NCI-H460 (cell line): ENCODE measurements at regions not wholly inside any gene's neighbourhood (a gene's known extent, or its start where the extent isn't known, plus 50 kb on each side); places are given as distances from the start of the nearest gene placed in this dataset.

Experiments
- DNase-seq: peaks from one replicate; pipeline ENCODE4 v3.0.0-alpha.2; 2016; ENCODE audit warnings: low read depth; ENCODE audit errors: extremely low read depth

- DNase-seq, result no peak
These were observed 133.4 kb downstream of the ATG4C start for GRCh38 chr1:62917314-62917713.

DNA sequence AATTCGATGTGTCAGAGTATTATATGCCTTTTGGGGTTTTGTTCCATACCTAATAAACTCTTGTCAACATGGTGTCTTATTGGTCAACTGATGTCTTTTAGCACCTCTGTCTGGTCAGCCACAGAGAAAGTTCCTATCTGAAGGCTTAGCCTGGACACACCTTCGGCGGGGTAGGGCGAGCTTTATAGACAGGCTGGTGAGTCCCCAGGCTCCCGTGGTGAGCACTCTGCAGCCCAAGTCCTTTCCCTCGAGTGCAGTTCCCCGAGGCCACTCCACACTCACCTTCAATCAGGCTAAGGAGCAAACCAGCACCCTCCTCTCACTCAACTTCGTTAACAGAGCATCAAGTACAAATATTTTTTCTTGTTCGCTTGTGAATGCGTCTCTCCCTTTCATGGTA, 133.9 kb downstream of the ATG4C start:
- no peak for DNase-seq

- DNase-seq, result no peak
These were observed 134.8 kb downstream of the ATG4C start for GRCh38 chr1:62918700-62919099.

DNA sequence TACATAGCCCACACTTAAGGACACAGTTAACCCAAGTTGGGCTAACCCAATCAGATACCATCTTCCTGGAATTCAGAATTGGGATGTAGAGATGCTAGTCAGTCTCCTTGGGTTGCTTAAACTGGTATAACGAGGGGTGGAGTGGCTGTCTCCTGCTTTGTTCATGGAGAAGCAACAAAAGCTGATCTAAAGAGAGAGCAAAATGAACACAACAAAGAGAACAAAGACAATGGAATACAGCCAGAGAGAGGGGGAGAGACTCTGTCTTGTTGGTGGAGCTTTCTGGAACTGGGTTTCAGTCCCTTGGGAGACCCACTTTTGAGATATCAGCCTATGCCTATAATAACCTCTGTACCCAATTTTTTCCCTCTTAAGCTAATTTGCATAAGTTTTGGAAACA, 138.1 kb downstream of the ATG4C start:
- no peak for DNase-seq

DNA sequence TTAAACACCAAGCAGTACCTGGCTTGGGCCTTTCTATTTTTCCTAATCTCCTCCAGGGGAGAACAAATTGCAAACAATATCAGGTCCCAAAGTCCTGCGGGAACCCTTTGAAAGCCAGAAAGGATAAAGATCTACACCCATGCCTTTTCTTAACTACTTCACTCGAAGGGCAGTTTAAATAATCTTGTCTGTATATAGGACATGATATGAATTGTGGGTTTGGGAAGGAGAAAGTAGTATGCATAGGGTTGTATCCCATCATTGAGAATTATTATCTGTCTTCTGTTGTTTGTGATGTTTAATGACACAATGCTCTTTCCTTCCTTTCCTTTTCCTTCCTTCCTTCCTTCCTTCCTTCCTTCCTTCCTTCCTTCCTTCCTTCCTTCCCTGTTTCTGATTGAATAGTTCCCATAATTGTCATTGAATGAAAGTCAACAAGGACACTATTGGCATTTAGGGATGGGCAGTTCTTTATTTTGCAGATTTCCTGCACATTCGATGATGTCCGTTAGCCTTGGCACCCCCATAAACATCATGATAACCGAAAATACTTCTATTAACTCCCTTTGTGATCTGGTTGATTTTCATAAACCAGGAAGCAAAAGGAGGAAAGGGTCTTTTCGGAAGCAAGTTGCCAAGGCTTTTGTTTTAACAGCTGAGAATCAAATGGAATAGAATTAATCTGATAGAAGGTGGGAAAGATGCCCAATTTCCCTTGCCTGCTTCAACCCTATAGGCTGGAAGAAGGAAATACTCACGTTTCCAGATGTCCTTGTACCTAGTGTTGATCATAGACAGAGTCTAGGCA, 141.3 kb downstream of the ATG4C start:
- DNase-seq, result no peak

- DNase-seq, result no peak
These were observed 142.8 kb downstream of the ATG4C start for GRCh38 chr1:62926681-62927252.

- no peak for DNase-seq
These were observed 145.0 kb downstream of the ATG4C start for GRCh38 chr1:62928885-62929284.

GRCh38 chr1:62937634-62938296, 153.8 kb downstream of the ATG4C start:
- no peak for DNase-seq

DNA sequence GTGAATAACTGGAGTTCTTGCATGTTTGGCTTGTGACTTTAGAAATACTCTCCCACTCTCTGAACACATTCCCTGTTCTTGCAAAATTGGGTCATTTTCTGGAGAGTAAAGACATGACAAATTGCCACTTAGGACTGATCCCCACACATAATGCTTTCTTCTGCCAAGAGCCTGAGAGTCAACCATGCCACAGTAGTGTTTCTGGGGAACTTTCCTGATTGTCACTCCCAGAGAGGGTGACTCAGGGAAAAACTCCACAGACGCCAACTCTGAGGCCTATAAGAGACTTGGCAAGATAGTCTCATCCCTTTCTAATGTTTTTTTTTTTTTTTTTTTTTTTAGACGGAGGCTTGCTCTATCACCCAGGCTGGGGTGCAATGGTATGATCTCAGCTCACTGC, 157.8 kb downstream of the ATG4C start:
- no peak for DNase-seq

DNA sequence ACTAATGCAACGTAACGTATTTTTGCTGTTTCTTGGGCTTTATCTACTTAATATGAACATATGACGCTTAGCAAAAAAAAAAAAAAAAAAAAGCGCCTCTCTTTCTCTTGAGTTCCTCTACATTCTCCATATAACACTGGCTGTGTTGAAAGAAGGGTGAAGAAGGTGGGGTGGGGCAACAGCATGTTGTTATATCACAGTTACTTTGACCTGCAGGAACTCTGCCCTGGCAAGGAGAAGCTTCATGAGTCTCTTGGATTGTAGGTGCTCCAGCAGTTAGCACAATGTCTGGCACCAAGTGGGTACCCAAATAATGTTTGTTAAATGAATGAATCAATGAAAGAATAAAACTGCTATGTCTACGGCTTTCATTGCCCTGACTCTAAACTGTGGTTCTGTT, 162.6 kb downstream of the ATG4C start:
- DNase-seq, result no peak

- no peak for DNase-seq
These were observed 167.5 kb downstream of the ATG4C start for GRCh38 chr1:62951428-62951827.

DNA sequence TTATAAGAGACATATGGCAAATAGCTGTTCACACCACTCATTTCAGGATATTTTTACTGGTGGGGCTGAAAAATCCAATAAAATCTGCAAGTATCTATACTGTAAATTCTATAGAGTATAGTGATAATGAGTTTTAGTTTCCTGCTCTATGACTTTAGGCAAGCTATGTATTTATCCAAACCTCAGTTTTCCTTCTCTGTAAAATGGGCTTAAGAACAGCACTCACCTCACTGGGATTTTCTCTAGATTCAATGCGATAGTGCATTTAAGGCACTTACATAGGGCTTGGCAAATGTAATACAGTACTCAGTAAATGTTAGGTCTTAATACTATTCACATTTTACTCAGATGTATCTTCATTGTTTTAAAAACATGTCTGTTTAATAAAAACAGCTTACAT, 168.7 kb downstream of the ATG4C start:
- DNase-seq, result no peak

DNA sequence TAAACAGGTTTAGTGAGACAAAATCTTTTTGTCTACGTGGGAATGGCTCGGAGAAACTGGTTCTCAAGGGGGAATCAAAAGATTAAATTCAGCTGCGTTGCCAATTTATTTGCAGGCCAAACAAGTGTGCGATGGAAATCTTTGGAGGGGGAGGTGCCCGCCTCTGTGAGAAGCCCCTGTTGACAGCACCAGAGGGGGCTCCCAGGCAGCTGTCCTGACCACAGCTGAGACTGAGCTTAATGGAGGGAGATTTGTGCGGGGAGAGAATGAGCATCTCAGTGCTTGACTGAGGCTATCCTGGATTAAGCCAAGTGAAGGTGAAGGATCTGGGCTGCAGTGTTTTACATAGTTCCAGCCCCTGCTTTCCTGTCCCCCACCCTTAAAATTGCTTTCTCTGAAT, 169.7 kb downstream of the ATG4C start:
- DNase-seq, result no peak

DNA sequence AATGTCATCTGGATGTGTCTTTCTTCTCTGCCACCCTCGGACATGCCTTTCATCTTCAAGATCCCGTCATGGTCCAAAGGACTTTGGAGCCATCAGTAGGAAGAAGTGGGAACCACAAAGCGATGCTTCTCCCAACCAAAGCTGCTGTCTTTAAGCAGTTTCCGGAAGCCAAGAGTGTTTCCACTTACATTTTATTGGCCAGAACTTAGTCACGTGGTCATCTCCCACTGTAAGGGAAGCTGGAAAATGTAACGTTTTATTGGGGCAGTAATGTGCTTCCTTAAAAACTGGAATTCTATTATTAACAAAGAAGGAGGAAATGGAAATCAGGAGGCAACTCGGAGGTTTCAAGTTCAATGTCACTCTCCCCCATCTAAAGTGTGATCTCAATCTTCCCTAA, 170.8 kb downstream of the ATG4C start:
- no peak for DNase-seq

GRCh38 chr1:62955666-62956065, 171.7 kb downstream of the ATG4C start:
- DNase-seq, result no peak

GRCh38 chr1:62962014-62962812, 178.3 kb downstream of the ATG4C start:
- no peak for DNase-seq

- peak; percentile 30 for DNase-seq
These were observed 179.2 kb downstream of the ATG4C start for GRCh38 chr1:62962901-62963776.

DNA sequence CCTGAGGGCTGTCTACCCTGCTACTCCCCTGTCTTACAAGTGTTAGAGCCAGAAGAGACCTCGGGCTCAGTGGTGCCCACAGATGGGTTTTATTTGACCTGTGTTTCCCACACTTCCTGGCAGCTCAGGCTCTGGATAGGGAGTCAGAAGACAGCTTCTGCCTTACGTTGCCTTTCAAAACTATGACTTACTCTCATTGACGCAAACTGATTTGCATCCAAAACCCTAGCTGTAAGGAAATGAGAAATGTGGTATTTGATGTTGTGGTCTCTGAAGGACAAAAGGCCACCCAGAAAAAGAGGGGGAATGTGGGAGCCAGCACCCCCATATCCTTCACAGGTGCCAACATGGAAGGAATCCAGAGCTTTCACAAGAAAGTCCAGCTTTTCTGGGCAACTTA, 180.2 kb downstream of the ATG4C start:
- DNase-seq, result no peak

DNA sequence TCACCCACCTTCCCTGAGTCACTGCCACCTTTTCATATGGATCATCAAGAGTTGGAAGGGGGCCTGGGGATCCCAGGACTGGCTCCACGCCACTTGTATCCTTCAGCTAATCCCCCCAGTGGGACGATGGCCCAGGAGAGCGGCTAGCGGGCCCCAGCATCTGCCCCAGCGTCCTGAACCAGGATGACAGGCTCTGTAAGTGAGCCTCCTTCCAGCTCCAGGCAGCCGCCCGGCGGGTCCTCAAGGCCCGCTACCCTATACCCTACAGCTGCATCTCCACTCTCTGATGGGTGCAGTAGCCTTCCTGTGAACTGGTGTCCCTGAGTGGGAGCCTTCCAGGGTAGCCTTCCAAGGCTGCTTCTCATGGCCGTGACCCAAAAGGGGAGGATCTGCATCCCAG, 183.1 kb downstream of the ATG4C start:
- no peak for DNase-seq

DNA sequence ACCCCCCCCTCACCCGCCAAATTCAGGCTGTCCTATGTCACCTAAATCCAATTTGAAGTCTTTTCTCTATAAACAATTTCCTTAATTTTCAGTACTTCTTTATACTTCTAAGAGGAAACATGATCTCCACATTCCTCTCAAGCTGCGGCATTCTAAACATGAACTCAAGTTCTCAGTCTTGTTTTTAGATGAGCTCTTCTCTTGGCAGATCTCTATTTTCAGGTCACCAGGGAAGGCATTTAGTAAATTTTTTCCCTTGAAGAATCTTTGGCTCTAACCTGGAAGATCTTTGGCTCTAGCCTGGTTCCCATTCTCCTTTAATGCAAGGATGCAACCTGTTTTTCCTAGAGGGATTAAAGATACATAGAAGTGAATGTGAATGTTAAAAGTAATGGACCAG, 193.4 kb downstream of the ATG4C start:
- DNase-seq, result no peak
